ENCODE measurements at regions not wholly inside any gene's neighbourhood (a gene's known extent, or its start where the extent isn't known, plus 50 kb on each side); places are given as distances from the start of the nearest gene placed in this dataset.
A peak's percentile ranks its signal among the peaks of the same experiment; 100 is the strongest.

GRCh38 chr3:190252080-190252479, 70.2 kb downstream of the CLDN1 start:
- no peak for DNase-seq (ENCODE audit: low read depth in 2 of 3, low spot score in 1 of 3)

- DNase-seq (ENCODE audit: low read depth in 2 of 3, low spot score in 1 of 3), result no peak
Observed at GRCh38 chr3:190249414-190249813, 72.8 kb downstream of the CLDN1 start.

- DNase-seq (ENCODE audit: low read depth in 2 of 3, low spot score in 1 of 3), result no peak
Observed at GRCh38 chr3:190242147-190242546, 80.1 kb downstream of the CLDN1 start.

GRCh38 chr3:190239325-190239724, 82.9 kb downstream of the CLDN1 start:
- no peak for DNase-seq (ENCODE audit: low read depth in 2 of 3, low spot score in 1 of 3)

- DNase-seq (ENCODE audit: low read depth in 2 of 3, low spot score in 1 of 3), result no peak
Observed at GRCh38 chr3:190238871-190239270, 83.4 kb downstream of the CLDN1 start.

- no peak for DNase-seq (ENCODE audit: low read depth in 2 of 3, low spot score in 1 of 3)
Observed at GRCh38 chr3:190234621-190235020, 87.6 kb downstream of the CLDN1 start.

GRCh38 chr3:190229632-190230424, 92.4 kb downstream of the CLDN1 start:
- DNase-seq (ENCODE audit: low read depth in 2 of 3, low spot score in 1 of 3), result no peak

GRCh38 chr3:190227064-190227463, 95.2 kb downstream of the CLDN1 start:
- no peak for DNase-seq (ENCODE audit: low read depth in 2 of 3, low spot score in 1 of 3)

GRCh38 chr3:190224863-190225692, 97.2 kb downstream of the CLDN1 start:
- peak in 1 of 3 donors; percentile 10 for DNase-seq (ENCODE audit: low read depth in 2 of 3, low spot score in 1 of 3)

GRCh38 chr3:190224456-190224855, 97.8 kb downstream of the CLDN1 start:
- no peak for DNase-seq (ENCODE audit: low read depth in 2 of 3, low spot score in 1 of 3)

GRCh38 chr3:190222916-190223315, 99.3 kb downstream of the CLDN1 start:
- no peak for DNase-seq (ENCODE audit: low read depth in 2 of 3, low spot score in 1 of 3)

GRCh38 chr3:190222360-190222759, 99.9 kb downstream of the CLDN1 start:
- no peak for DNase-seq (ENCODE audit: low read depth in 2 of 3, low spot score in 1 of 3)

GRCh38 chr3:190220362-190220761, 99.7 kb upstream of the P3H2 start:
- DNase-seq (ENCODE audit: low read depth in 2 of 3, low spot score in 1 of 3), result no peak

- no peak for DNase-seq (ENCODE audit: low read depth in 2 of 3, low spot score in 1 of 3)
Observed at GRCh38 chr3:190217081-190217480, 96.4 kb upstream of the P3H2 start.

- no peak for DNase-seq (ENCODE audit: low read depth in 2 of 3, low spot score in 1 of 3)
Observed at GRCh38 chr3:190213727-190214126, 93.0 kb upstream of the P3H2 start.

GRCh38 chr3:190210608-190211007, 89.9 kb upstream of the P3H2 start:
- no peak for DNase-seq (ENCODE audit: low read depth in 2 of 3, low spot score in 1 of 3)

GRCh38 chr3:190209533-190209932, 88.8 kb upstream of the P3H2 start:
- DNase-seq (ENCODE audit: low read depth in 2 of 3, low spot score in 1 of 3), result no peak

GRCh38 chr3:190208196-190208595, 87.5 kb upstream of the P3H2 start:
- no peak for DNase-seq (ENCODE audit: low read depth in 2 of 3, low spot score in 1 of 3)

GRCh38 chr3:190205739-190206138, 85.0 kb upstream of the P3H2 start:
- DNase-seq (ENCODE audit: low read depth in 2 of 3, low spot score in 1 of 3), result no peak

- no peak for DNase-seq (ENCODE audit: low read depth in 2 of 3, low spot score in 1 of 3)
Observed at GRCh38 chr3:190204200-190204599, 83.5 kb upstream of the P3H2 start.

GRCh38 chr3:190197346-190197763, 76.7 kb upstream of the P3H2 start:
- DNase-seq (ENCODE audit: low read depth in 2 of 3, low spot score in 1 of 3), result no peak

GRCh38 chr3:190194506-190194905, 73.8 kb upstream of the P3H2 start:
- DNase-seq (ENCODE audit: low read depth in 2 of 3, low spot score in 1 of 3), result no peak
